ENCODE measurements at regions not wholly inside any gene's neighbourhood (a gene's known extent, or its start where the extent isn't known, plus 50 kb on each side); places are given as distances from the start of the nearest gene placed in this dataset.

DNA sequence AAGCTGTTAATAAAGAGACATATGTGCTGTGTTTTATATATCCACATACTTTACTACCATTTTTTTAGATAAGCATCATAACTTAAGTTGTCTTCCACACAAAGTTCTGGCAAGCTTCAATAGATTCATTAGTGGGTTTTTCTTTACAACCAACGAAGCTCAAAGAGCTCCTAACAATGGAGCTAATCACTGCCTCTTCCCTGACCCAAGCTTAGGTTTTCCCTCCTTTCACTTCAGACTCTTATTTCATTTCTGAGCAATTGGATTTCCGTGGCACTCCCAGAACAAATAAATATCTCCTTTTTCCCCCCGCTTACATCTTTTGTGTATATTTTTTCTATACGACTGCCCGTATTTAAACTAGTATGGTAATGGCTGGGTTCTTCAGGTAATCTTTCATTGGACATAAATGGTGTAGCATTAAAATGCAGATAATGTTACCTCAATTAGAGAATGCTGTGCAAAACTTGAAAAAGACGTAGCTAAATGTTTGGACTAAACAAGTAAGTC is 275.5 kb upstream of the TMEM161B start:
- Histone ChIP-seq H3K27me3 (no peaks in the 10 kb centered on the region), H3K9me3 (no peaks in the 10 kb centered on the region), H3K4me1 (no peaks in the 10 kb centered on the region), H3K4me3 (no peak overlapping the region), H3K36me3 (no peaks in the 10 kb centered on the region), H3K27ac (no peak overlapping the region)
- TF ChIP-seq, protein P1, sequence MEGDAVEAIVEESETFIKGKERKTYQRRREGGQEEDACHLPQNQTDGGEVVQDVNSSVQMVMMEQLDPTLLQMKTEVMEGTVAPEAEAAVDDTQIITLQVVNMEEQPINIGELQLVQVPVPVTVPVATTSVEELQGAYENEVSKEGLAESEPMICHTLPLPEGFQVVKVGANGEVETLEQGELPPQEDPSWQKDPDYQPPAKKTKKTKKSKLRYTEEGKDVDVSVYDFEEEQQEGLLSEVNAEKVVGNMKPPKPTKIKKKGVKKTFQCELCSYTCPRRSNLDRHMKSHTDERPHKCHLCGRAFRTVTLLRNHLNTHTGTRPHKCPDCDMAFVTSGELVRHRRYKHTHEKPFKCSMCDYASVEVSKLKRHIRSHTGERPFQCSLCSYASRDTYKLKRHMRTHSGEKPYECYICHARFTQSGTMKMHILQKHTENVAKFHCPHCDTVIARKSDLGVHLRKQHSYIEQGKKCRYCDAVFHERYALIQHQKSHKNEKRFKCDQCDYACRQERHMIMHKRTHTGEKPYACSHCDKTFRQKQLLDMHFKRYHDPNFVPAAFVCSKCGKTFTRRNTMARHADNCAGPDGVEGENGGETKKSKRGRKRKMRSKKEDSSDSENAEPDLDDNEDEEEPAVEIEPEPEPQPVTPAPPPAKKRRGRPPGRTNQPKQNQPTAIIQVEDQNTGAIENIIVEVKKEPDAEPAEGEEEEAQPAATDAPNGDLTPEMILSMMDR (IDR thresholded peaks at IDR 0.05), result no peak
- TF ChIP-seq EP300 (IDR thresholded peaks at IDR 0.05) (no peak), POLR2A (IDR thresholded peaks at IDR 0.05) (no peak)
- 75 to 77% methylated on average over 6 of the region's 6 CpGs for WGBS, 2 donors
- no peak for DNase-seq (ENCODE audit: low spot score in 2 of 2)

DNA sequence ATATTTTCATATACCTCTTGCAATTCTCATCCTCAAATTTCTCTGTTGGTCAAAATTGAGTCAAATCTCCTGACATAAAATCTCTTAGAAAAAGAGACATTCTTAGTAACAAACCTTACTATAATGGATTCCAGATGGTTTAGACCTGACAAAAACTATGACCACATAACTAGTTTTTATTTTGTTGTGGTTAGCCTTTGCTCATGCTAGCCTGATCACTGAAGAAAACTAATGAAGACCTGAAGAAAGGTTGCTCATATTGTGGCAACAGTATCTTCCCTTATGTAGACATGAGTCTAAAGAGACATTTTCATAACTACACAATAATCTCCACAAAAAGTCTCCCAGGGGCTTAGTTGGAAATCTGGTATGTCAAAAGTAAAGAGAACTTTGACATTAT is 274.1 kb upstream of the TMEM161B start:
- Histone ChIP-seq H3K9me3 (no peaks in the 10 kb centered on the region), H3K4me3 (no peak overlapping the region), H3K27ac (no peak overlapping the region), H3K36me3 (no peaks in the 10 kb centered on the region), H3K27me3 (no peaks in the 10 kb centered on the region), H3K4me1 (no peaks in the 10 kb centered on the region)
- no peak for DNase-seq (ENCODE audit: low spot score in 2 of 2)
- TF ChIP-seq, protein P1 (IDR thresholded peaks at IDR 0.05), result no peak
- TF ChIP-seq EP300 (IDR thresholded peaks at IDR 0.05), result no peak
- no peak for TF ChIP-seq POLR2A (IDR thresholded peaks at IDR 0.05)

DNA sequence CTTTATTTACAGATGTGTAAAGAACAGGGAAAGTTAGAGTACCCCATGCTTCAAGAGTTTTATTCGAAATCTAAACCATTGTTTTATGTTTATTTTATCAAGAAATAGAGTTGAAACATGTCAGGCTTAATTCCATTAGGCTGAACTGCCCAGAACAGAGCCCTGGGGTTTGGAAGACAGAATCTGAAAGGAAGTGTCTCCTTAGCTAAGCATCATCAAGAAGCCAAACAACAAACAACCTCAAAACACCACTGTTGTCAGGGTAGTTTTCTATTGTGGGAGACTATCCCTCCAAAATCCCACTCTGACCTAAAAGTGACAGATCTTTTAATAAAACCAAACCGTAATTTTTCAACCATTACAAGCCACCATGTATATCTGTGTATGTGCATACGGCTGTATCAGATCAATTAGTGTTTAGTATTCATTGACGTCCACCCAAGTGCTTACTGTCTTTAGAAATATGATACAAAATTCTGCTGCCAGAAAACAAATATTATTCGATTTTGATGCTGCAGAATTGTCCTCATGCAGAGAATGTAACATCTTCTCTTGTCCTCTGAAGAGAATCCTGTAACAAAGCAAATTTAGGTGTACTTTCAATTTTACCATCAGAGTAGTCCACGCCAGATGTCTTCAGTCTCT is 271.9 kb upstream of the TMEM161B start:
- H3K4me1 ChIP-seq, result no peaks in the 10 kb centered on the region

DNA sequence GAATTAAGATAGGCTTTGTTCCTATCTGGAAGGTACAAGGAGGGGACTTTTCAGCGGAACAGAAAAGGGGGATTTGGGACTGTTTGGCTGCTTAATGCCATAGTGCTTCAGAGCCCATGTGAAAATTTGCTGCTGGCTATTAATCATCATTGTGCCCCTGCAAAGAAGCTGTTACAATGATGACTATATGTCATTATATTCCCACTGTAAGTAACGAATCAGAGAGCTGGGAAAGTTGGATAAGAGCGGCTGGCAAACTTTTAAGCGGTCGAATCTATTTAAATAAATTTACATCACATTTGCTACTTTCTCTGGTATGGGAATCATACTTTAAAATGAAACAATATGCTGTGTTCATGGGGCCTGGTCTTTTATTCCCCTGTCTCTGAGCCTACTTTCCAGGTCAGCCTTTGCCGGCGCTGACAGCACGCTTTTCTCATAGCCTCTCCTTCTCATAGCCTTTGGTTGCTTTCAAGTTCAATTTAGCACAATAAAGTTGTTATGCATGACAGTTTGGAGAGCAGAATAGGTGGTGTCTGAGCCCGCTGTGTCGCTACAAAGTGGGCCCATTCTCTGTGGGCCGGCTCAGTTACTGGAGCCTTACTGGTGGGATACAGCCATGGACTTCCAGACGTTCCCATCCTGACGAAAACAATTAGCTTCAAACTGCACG is 271.2 kb upstream of the TMEM161B start:
- WGBS, 2 donors, result 44 to 46% methylated on average over 14 of the region's 14 CpGs
- no peak for DNase-seq (ENCODE audit: low spot score in 2 of 2)
- H3K9me3 ChIP-seq, result no peaks in the 10 kb centered on the region
- H3K4me1 ChIP-seq, result no peaks in the 10 kb centered on the region
- H3K27me3 ChIP-seq, result no peaks in the 10 kb centered on the region
- peak overlapping the region in 1 of 4 donors; percentile 24 for H3K27ac ChIP-seq
- peak overlapping the region in 1 of 4 donors; percentile 7 for H3K4me3 ChIP-seq
- TF ChIP-seq POLR2A (IDR thresholded peaks at IDR 0.05), result no peak
- no peak for TF ChIP-seq EP300 (IDR thresholded peaks at IDR 0.05)
- TF ChIP-seq, protein P1 (IDR thresholded peaks at IDR 0.05), result no peak
- no peaks in the 10 kb centered on the region for H3K36me3 ChIP-seq

More for the DNA sequence above, 271.9 kb upstream of the TMEM161B start:
- no peak overlapping the region for H3K27ac ChIP-seq
- no peaks in the 10 kb centered on the region for H3K9me3 ChIP-seq
- 87 to 90% methylated on average over 6 of the region's 6 CpGs for WGBS, 2 donors
- no peaks in the 10 kb centered on the region for H3K36me3 ChIP-seq
- no peaks in the 10 kb centered on the region for H3K27me3 ChIP-seq
- peak overlapping the region in 1 of 4 donors; percentile 7 for H3K4me3 ChIP-seq
- DNase-seq (ENCODE audit: low spot score in 2 of 2), result no peak
- TF ChIP-seq, protein P1 (IDR thresholded peaks at IDR 0.05), result no peak
- TF ChIP-seq EP300 (IDR thresholded peaks at IDR 0.05) (no peak), POLR2A (IDR thresholded peaks at IDR 0.05) (no peak)

DNA sequence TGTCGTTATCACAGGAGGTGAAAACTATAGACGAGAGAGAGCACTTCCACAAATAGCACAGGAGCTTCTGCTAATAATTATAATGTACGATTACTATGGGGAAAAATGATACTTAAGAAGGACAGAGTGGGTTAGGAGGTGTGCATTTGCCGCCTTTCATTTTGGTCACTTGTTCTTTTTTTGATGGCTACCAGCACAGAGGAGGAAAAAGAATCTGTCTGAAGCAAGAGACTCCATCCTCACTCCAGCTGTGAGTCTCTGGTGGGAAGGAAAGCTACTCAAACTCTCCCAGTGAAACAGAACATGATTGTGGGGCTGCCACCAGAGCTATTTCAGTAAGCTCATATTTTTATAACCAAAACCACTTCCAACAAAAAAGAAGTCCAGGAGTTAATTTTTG is 270.4 kb upstream of the TMEM161B start:
- H3K36me3 ChIP-seq, result no peaks in the 10 kb centered on the region
- WGBS, 2 donors, result 85 to 86% methylated on average over 4 of the region's 4 CpGs
- H3K4me1 ChIP-seq, result no peaks in the 10 kb centered on the region
- no peak overlapping the region for H3K27ac ChIP-seq
- DNase-seq (ENCODE audit: low spot score in 2 of 2), result no peak
- no peak overlapping the region for H3K4me3 ChIP-seq
- no peaks in the 10 kb centered on the region for H3K9me3 ChIP-seq
- TF ChIP-seq POLR2A (IDR thresholded peaks at IDR 0.05) (no peak), EP300 (IDR thresholded peaks at IDR 0.05) (no peak)
- TF ChIP-seq, protein P1 (IDR thresholded peaks at IDR 0.05), result no peak
- no peaks in the 10 kb centered on the region for H3K27me3 ChIP-seq
